ENCODE measurements at regions not wholly inside any gene's neighbourhood (a gene's known extent, or its start where the extent isn't known, plus 50 kb on each side); places are given as distances from the start of the nearest gene placed in this dataset.

- DNase-seq, result no peak
Measured at GRCh38 chr12:126667339-126667738, 1599.6 kb upstream of the TMEM132C start.

GRCh38 chr12:126668538-126668937, 1598.4 kb upstream of the TMEM132C start:
- no peak for DNase-seq

- DNase-seq, result no peak
Measured at GRCh38 chr12:126668961-126669360, 1598.0 kb upstream of the TMEM132C start.

- DNase-seq, result no peak
Measured at GRCh38 chr12:126676434-126676833, 1590.5 kb upstream of the TMEM132C start.

- DNase-seq, result no peak
Measured at GRCh38 chr12:126681676-126682075, 1585.3 kb upstream of the TMEM132C start.

- no peak for DNase-seq
Measured at GRCh38 chr12:126684703-126685102, 1582.3 kb upstream of the TMEM132C start.

GRCh38 chr12:126685636-126686035, 1581.3 kb upstream of the TMEM132C start:
- DNase-seq, result no peak

- no peak for DNase-seq
Measured at GRCh38 chr12:126688556-126688955, 1578.4 kb upstream of the TMEM132C start.

GRCh38 chr12:126700096-126700495, 1566.9 kb upstream of the TMEM132C start:
- no peak for DNase-seq

- no peak for DNase-seq
Measured at GRCh38 chr12:126704609-126705008, 1562.4 kb upstream of the TMEM132C start.

- no peak for DNase-seq
Measured at GRCh38 chr12:126706300-126706699, 1560.7 kb upstream of the TMEM132C start.

- peak; percentile 20 for DNase-seq
Measured at GRCh38 chr12:126708492-126708896, 1558.5 kb upstream of the TMEM132C start.

GRCh38 chr12:126718365-126718764, 1548.6 kb upstream of the TMEM132C start:
- no peak for DNase-seq

GRCh38 chr12:126719912-126720705, 1546.9 kb upstream of the TMEM132C start:
- DNase-seq, result no peak

- no peak for DNase-seq
Measured at GRCh38 chr12:126726481-126727217, 1540.3 kb upstream of the TMEM132C start.

- no peak for DNase-seq
Measured at GRCh38 chr12:126727218-126728075, 1539.5 kb upstream of the TMEM132C start.

- no peak for DNase-seq
Measured at GRCh38 chr12:126734296-126734695, 1532.7 kb upstream of the TMEM132C start.

- no peak for DNase-seq
Measured at GRCh38 chr12:126734710-126735109, 1532.3 kb upstream of the TMEM132C start.

- no peak for DNase-seq
Measured at GRCh38 chr12:126741536-126742240, 1525.3 kb upstream of the TMEM132C start.

- DNase-seq, result no peak
Measured at GRCh38 chr12:126742241-126742641, 1524.7 kb upstream of the TMEM132C start.

- peak; percentile 59 for DNase-seq
Measured at GRCh38 chr12:126747530-126748149, 1519.3 kb upstream of the TMEM132C start.

GRCh38 chr12:126752021-126752420, 1514.9 kb upstream of the TMEM132C start:
- no peak for DNase-seq

All from activated naive CD4-positive, alpha-beta T cell treated with Interleukin-2 at 50 U/mL for 16 hours (primary cell).